Esophagus mucosa (tissue), 1 donor: ENCODE measurements at regions not wholly inside any gene's neighbourhood (a gene's known extent, or its start where the extent isn't known, plus 50 kb on each side); places are given as distances from the start of the nearest gene placed in this dataset.
"Not testable (repeated sequence)": the region's sequence is repeated elsewhere in the genome, so short reads cannot be mapped to it uniquely, and the experiment has no call there.

Experiments used
- ATAC-seq: fragments of 200-7000 bp; cut with Tn5 transposase; one replicate; pipeline ENCODE4 v1.9.1; 2020
- donor health status: DM: yes; HTN: yes; CAD: no.

DNA sequence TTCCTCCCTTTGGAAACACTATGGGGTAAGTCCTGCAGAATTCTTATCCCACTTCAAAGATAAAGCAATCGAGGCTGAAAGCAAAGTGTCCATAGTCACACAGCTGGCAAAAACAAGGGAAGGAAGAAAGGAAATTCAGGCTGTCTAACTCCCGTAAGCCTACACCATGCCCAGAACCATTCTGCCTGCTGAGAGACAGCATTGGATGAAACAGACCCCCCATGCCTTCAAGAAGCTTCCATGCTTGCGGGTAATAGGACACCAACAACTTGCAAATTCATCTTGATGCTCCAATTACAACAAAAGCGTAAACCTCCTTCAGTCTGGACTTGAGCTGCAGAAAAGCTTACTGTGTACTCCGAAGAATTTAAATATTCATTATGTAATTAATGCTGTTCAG lies 181.1 kb upstream of the WWC1 start:
- ATAC-seq = no peak

DNA sequence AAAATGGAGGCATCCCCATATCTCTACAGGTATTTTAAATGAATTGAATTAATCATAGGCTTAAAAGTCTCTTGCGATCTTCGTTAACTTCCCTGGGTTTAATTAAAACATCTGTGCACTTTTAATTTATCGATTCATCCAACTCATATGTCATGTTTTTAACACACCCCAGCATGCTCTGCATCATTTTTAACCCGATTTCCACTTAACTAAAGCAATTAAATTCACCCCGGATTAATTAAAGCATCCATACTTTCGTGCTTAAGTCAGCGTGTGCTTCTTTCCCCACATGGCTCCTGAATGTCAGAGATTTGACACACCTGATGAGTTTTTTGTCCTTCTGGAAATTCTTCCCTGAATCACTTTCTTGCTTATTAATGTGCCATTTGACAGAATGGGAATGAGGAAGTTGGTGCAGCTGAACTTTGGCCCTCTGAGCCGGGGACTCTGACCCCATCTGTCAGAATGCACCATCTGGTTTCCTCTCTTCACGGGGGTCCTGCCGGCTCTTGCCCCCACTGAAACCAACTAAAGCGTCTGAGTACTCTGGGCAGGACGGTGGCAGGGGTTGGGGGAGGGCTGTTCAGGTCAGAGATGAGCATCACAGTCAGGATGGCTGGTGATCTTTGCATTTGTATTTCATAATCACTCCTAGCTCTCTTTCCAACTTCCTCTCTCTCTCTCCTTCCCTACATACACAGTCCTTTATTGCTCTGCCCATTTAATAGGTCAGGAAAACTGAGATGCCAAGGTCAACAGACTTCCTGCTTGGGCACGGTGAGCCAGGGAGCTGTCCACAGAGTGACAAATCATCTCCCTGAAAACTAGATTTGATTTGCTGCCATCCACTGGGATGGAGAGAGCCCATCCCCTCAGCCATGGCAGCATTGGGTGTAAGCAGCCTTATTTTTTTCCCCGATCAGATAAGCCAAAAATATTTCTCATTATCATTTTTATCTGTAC lies 180.3 kb upstream of the WWC1 start:
- ATAC-seq = no peak

DNA sequence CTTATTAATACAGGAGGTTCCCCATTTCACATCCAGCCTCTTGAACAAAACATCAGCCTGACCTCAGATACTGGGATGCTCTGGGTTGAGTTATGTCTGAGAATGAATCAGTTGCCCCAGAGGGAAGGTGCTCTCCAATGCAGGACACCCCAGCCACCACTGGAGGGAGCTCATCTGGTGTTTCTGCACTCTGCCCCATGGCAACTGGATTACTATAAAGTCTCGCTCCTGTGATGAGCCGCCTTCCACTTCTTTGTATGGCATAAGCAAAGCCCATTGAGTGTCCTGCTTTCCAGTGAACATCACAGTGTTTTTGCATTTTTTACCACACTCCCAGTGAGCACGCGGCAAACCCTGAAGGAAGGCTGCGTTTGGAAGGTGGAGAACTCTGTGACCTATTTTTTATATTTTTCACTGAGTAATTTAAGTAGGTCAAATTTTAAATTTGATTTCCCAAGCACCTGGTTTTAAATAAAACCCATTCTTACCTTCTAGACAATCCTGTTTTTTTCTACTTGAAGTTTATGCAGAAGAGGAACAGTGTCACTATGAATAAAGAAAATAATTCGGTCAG lies 176.9 kb upstream of the WWC1 start:
- ATAC-seq = peak; percentile 88

DNA sequence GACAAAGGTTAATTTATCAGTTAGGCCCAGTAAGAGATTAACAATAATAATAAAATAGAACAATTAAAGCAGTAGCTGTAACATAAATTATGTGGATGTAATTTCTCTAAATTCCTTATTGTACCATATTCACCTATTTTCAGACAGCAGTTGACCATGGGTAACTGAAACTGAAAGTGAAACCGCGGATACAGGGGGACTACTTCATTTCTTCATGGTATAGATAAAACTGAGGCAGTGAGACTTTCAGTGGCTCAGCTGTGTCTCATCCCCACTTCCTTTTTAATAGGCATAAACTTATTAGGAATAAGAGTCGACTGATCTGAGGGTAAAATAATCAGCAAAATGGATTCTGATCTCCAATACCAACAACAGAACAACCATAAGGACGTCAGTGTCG lies 174.0 kb upstream of the WWC1 start:
- no peak for ATAC-seq

GRCh38 chr5:168118042-168118668 lies 173.3 kb upstream of the WWC1 start:
- no peak for ATAC-seq

DNA sequence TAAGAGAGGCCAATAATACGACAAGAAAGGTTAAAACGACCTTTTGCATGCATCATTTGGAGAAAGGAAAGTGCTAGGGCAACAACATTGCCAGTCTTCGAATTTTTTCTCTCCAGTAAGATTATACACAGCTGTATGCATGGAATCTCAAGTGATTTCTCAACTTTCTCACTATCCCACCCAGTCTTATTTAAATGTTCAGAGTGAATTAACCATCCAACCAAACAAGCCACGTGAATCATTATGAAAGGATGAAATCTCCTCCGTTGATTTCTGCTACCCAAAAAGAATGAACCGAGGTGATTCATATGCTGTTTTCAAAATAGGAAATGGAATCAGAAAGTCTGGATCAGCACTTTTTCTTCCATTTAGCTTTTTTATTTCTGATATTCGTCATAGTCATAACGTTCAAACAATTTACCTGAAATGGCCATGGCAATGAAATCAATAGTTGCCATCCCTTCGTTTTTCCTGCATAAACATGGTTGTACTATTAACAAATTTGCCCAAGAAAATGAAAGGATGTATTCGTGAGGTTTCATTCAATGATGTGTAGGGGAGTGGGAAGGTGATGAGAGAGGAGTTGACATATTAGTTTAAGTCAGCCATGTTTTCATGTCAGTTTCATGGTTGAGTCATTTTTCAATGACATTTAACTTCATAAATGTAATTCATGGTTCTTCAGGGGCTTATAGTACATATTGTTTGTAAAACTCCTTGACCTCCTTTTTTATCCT lies 170.9 kb upstream of the WWC1 start:
- no peak for ATAC-seq

- ATAC-seq = no peak
These were observed 170.3 kb upstream of the WWC1 start for GRCh38 chr5:168121138-168121494.

- ATAC-seq = peak; percentile 81
These were observed 167.6 kb upstream of the WWC1 start for GRCh38 chr5:168123631-168124528.

- ATAC-seq = no peak
These were observed 165.8 kb upstream of the WWC1 start for GRCh38 chr5:168125445-168126199.

DNA sequence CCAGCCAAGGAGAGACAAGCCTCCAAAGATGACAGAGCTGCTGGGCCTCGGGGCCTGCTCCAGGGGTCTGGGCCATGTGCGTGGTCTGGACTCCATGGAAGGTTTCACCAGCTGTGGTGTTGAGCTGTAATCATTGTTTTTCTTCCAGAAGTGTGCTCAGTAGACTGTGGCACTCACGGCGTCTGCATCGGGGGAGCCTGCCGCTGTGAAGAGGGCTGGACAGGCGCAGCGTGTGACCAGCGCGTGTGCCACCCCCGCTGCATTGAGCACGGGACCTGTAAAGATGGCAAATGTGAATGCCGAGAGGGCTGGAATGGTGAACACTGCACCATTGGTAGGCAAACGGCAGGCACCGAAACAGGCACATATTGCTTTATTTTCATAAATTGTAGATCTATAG lies 164.8 kb upstream of the WWC1 start:
- no peak for ATAC-seq

GRCh38 chr5:168128111-168128510 lies 163.3 kb upstream of the WWC1 start:
- no peak for ATAC-seq

DNA sequence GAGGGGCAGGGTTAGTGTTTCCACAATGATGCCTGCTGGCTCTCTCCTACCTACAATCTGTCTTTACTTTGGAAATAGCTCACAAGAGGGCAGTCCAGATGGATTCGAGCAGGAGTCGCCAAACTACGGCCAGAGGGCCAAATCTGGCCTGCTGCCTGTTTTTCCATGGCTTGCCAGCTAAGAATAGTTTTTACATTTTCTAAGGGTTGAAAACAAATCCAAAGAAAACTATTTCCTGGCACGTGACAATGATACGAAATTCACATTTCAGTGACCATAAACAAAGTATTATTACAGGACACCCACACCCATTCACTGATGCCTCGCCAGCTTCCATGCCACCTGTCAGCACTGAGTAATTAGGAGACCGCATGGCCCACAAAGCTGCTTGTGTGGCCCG lies 162.9 kb upstream of the WWC1 start:
- ATAC-seq = no peak

- no peak for ATAC-seq
These were observed 159.9 kb upstream of the WWC1 start for GRCh38 chr5:168131519-168131918.

GRCh38 chr5:168132241-168132641 lies 159.2 kb upstream of the WWC1 start:
- ATAC-seq = no peak

DNA sequence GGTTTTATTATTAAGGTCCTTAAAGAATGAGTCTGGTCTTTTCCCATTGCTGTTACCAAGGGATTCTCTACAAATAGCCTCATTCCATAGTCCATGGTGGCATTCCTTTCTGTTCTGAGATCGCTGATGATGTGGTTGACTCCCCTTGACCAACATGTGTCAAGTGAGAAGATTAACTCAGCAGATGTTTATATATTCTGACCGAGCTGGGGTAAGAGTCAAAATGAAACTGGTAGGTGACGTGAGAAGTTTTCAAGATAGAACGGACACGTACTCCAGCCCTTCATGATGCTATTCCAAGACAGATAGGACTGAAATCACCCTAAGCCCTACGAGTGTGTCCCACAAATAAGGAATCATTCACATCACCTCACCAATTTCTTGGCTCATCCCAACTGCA lies 155.5 kb upstream of the WWC1 start:
- no peak for ATAC-seq

GRCh38 chr5:168136340-168136739 lies 155.1 kb upstream of the WWC1 start:
- no peak for ATAC-seq

DNA sequence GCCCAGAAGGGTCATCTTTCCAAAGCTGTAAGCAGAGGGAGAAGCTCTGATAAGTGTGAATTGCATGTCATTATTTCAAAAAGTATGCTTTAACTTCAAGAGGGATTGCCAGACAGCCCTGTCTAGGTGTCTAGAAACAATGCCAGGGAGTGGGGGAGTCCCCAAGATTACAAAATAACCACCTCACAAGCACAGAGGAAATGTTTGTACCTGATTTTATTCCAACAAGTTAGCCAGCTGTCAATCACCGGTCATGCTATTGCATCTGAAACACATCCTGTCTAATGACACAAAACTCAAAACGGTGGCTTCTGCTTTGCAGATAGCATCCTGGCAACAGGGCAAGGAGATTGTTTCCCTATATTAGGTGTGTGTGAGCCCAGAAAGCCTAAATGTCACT lies 154.2 kb upstream of the WWC1 start:
- ATAC-seq = no peak

- no peak for ATAC-seq
These were observed 151.2 kb upstream of the WWC1 start for GRCh38 chr5:168140241-168140640.

- no peak for ATAC-seq
These were observed 149.0 kb upstream of the WWC1 start for GRCh38 chr5:168142402-168142801.

GRCh38 chr5:168143521-168143920 lies 147.9 kb upstream of the WWC1 start:
- not testable (repeated sequence) for ATAC-seq

DNA sequence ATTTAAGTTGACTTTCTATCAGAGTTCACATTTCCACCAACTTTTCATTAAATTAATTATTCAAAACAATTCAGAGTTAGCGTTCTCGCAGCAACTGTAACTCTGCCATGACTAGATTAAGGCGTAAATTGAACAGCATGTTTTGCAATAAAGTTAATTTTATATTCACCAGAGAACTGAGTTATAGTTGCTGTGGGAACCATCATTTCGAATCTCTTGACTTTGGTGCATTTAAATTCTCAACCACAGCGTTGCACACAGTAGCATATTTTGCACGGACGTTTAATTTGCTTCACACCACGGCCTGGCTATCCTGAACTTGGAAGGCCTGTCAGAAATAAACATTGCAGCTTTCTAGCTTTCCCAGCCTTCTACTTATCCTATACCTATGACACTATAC lies 144.3 kb upstream of the WWC1 start:
- ATAC-seq = no peak
